Prostate gland (tissue), 2 donors: ENCODE measurements at regions not wholly inside any gene's neighbourhood (a gene's known extent, or its start where the extent isn't known, plus 50 kb on each side); places are given as distances from the start of the nearest gene placed in this dataset.

Source experiments
- CTCF ChIP-seq, 4 experiments: fragments of 200-600 bp in 2 of 4; fragments of 450-650 bp in 2 of 4; sonication (generic) in 2 of 4; IDR thresholded peaks; 1 replicate in 3 of 4; 2 replicates in 1 of 4; pipeline ENCODE4 v1.5.1; 2016 to 2019; ENCODE audit warnings: antibody characterized with exemption in 4 of 4, mild to moderate bottlenecking in 2 of 4, moderate library complexity in 2 of 4
- POLR2A ChIP-seq: fragments of 450-650 bp; IDR thresholded peaks from one replicate; pipeline ENCODE4 v1.6.1; 2016; ENCODE audit warnings: antibody characterized with exemption, mild to moderate bottlenecking

- TF ChIP-seq POLR2A (no peak), CTCF (IDR thresholded peaks at IDR 0.05) (no peak)
These were observed 1957.7 kb upstream of the CELF4 start for GRCh38 chr18:39523281-39523680.
